Activated CD4-positive, alpha-beta T cell treated with anti-CD3 and anti-CD28 coated beads for 36 hours (primary cell): ENCODE measurements at regions not wholly inside any gene's neighbourhood (a gene's known extent, or its start where the extent isn't known, plus 50 kb on each side); places are given as distances from the start of the nearest gene placed in this dataset.

Experiments
- ATAC-seq: fragments of 200-7000 bp; cut with Tn5 transposase; one replicate; pipeline ENCODE4 v1.10.0; 2021; ENCODE audit warnings: mild to moderate bottlenecking, moderate library complexity
- CTCF ChIA-PET: fragments of 350-600 bp; sonication (Branson Sonifier 250); formaldehyde crosslinking; loops from one replicate; lab custom pipeline; 2021; ENCODE audit warnings: antibody characterized with exemption; lab: Charles Lee
- POLR2A ChIA-PET: fragments of 350-600 bp; sonication (Branson Sonifier 250); formaldehyde crosslinking; loops from one replicate; lab custom pipeline; 2021; ENCODE audit warnings: antibody characterized with exemption, inconsistent platforms; lab: Charles Lee
- DNase-seq: peaks from one replicate; pipeline ENCODE4 v3.0.0-alpha.2; 2020
- H3K27ac Mint-ChIP-seq: one replicate; pipeline ENCODE4 v1.8.0; 2021; ENCODE audit warnings: mixed read lengths
- H3K27me3 Mint-ChIP-seq: one replicate; pipeline ENCODE4 v1.8.0; 2021; ENCODE audit warnings: mixed read lengths
- H3K36me3 Mint-ChIP-seq: one replicate; pipeline ENCODE4 v1.8.0; 2021; ENCODE audit warnings: low read depth, mixed read lengths
- H3K4me1 Mint-ChIP-seq: one replicate; pipeline ENCODE4 v1.8.0; 2021; ENCODE audit warnings: mixed read lengths
- H3K4me3 Mint-ChIP-seq: one replicate; pipeline ENCODE4 v1.8.0; 2021; ENCODE audit warnings: mild to moderate bottlenecking, moderate library complexity, mixed read lengths
- H3K9me3 Mint-ChIP-seq: one replicate; pipeline ENCODE4 v1.8.0; 2021; ENCODE audit warnings: low read depth, mixed read lengths
- intact Hi-C, 2 experiments: fragments of 100-400 bp; cut with DNase I in 1 of 2; cut with micrococcal nuclease in 1 of 2; formaldehyde crosslinking; loops; one replicate each; pipeline versions ENCODE4 v1.14.2 to v1.15.1; 2022 to 2024; cut with DNase I, micrococcal nuclease

DNA sequence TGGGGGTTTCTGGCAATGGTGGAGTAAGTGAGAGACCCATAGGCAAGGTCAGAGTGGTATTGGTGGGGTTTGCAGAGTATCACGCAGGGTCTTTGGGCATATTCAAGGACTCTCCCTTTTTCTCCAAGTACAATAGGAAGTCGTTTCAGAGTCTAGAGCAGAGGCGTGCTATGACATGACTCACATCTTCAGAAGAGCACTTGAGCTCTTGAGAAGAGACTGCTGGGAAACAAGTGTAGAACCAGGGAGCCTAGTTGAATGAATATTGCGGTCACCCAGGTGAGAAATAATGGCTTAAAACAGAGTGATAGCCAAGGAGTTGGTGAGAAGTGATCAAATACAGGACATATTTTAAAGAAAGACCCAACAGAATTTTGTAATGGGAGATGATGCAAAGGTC, 813.4 kb downstream of the TLE1 start:
- ChIA-PET CTCF (no interaction called here), POLR2A (no interaction called here)
- Mint-ChIP-seq H3K27me3 (no peaks in the 10 kb centered on the region), H3K9me3 (no peaks in the 10 kb centered on the region), H3K4me3 (no peak overlapping the region), H3K36me3 (no peaks in the 10 kb centered on the region), H3K27ac (no peak overlapping the region), H3K4me1 (no peaks in the 10 kb centered on the region)
- intact Hi-C loops: no loop called here
- ATAC-seq (no peak), DNase-seq (no peak)

DNA sequence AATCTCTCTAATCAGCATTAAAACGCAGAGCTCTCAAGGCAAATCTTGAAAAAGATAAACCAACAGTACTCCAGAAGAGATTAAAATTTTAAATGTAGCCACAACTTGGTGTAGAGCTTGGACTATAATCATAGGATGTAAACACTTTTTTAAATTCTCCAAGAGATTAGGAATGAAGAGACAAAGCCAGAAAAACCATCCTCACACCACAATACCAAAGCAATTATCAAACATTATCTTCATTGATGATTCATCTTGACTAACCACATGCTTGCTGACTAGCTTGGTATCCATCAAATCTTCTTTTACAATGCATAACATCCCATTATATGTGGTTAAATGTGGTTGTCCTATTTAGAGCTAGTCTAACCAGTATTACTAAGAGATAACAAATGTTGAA, 815.1 kb downstream of the TLE1 start:
- CTCF ChIA-PET: no interaction called here
- no peak for ATAC-seq
- Mint-ChIP-seq H3K4me3 (no peak overlapping the region), H3K27me3 (no peaks in the 10 kb centered on the region), H3K9me3 (no peaks in the 10 kb centered on the region), H3K27ac (no peak overlapping the region), H3K36me3 (no peaks in the 10 kb centered on the region), H3K4me1 (no peaks in the 10 kb centered on the region)
- intact Hi-C loops: no loop called here
- DNase-seq: no peak
- POLR2A ChIA-PET: no interaction called here

DNA sequence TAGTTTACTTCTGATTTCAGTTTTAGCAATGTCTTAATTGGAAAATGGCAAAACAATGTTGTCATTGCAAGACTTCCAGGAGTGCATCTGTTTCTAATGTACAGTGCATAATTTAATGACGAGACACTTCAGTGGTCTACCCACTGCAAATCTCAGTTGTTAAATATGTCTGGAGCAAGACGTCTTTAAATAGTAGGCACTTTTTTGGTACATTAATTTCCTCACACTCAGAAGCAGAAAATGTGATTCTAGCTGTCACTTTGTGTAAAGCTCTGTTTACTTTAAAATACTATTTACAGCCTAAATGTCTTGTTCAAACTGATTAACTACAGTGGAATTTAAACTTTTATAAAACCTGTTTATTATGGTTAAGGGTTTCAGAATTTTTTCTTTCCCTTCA, 815.5 kb downstream of the TLE1 start:
- no peak overlapping the region for H3K27ac Mint-ChIP-seq
- H3K9me3 Mint-ChIP-seq: no peaks in the 10 kb centered on the region

DNA sequence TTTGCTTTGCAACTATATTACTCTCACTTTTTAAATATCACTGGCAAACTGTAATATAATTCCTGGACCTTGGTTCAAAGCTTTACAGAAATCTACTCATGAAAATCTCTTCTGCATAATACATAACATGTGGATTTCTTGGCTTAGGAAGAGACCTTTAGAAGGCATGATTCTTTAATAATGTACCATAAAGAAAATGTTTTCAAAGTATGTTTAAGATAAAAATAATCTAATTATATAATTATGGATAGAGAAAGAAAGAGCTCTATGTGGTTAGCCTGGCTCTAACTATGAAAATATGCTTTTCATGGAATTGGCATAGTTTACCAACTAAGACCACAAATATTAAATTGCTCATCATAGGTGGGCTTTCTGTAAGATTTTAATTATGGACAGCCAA, 817.8 kb downstream of the TLE1 start:
- Mint-ChIP-seq H3K4me1 (no peaks in the 10 kb centered on the region), H3K36me3 (no peaks in the 10 kb centered on the region), H3K27me3 (no peaks in the 10 kb centered on the region), H3K4me3 (no peak overlapping the region), H3K27ac (no peak overlapping the region), H3K9me3 (peaks cover 12% of the 10 kb centered on the region)
- CTCF ChIA-PET: no interaction called here
- DNase-seq: no peak
- POLR2A ChIA-PET: no interaction called here
- intact Hi-C loops: no loop called here
- ATAC-seq: no peak

More for the DNA sequence above, 815.5 kb downstream of the TLE1 start:
- intact Hi-C loops: no loop called here
- H3K27me3 Mint-ChIP-seq: no peaks in the 10 kb centered on the region
- no peaks in the 10 kb centered on the region for H3K4me1 Mint-ChIP-seq
- no peaks in the 10 kb centered on the region for H3K36me3 Mint-ChIP-seq
- POLR2A ChIA-PET: no interaction called here
- H3K4me3 Mint-ChIP-seq: no peak overlapping the region
- CTCF ChIA-PET: no interaction called here
- DNase-seq (no peak), ATAC-seq (no peak)

DNA sequence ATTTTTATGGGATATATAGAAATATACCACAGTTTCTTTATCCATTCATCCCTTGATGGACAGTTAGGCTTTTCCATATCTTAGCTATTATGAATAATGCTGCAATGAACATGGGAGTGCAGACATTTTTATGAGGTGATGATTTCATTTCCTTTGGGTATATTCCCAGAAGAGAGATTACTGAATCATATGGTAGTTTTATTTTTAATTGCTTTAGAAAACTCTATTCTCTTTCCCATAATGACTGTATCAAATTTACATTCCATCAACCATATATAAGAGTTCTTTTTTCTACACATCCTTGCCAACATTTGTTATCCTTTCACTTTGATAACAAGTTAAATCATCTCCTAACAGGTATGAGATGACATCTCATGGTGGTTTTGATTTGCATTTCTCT, 821.6 kb downstream of the TLE1 start:
- no peaks in the 10 kb centered on the region for H3K4me1 Mint-ChIP-seq
- ATAC-seq (no peak), DNase-seq (no peak)
- peaks cover 18% of the 10 kb centered on the region for H3K9me3 Mint-ChIP-seq
- H3K36me3 Mint-ChIP-seq: no peaks in the 10 kb centered on the region
- intact Hi-C loops: no loop called here
- ChIA-PET POLR2A (no interaction called here), CTCF (no interaction called here)
- no peak overlapping the region for H3K4me3 Mint-ChIP-seq
- H3K27ac Mint-ChIP-seq: no peak overlapping the region
- no peaks in the 10 kb centered on the region for H3K27me3 Mint-ChIP-seq

DNA sequence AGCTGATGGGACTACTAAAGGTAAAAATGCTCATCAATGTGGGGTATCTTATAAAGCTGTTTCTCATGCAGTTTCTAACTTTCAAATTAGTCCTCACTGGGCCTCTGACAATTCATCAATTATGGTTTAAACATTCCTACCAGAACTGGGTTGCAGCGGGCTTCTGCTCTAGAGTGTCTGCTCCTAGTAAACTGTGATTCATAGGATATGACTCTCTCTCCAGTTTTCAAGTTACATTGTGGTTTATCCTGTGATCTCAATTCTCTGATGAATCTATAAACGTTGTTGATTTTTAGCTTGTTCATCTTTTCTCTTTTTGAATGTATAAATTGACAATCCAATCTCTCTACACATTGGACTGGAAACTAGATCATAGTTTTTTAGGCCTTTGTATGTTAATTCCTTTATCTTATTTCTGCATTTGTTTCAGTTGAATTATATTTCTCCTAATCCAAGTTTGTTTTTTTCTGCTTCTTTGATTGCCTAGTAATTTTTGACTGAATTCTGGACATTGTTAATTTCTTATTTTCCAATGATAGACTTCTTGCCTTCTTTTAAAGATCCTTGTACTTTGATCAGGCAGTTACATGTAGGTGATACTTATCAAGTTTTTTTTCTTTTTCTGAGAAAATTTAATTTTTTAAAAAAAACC, 822.6 kb downstream of the TLE1 start:
- no peak for ATAC-seq
- no peaks in the 10 kb centered on the region for H3K4me1 Mint-ChIP-seq
- CTCF ChIA-PET: no interaction called here
- POLR2A ChIA-PET: no interaction called here
- DNase-seq: no peak
- peaks cover 18% of the 10 kb centered on the region for H3K9me3 Mint-ChIP-seq
- H3K27me3 Mint-ChIP-seq: no peaks in the 10 kb centered on the region
- H3K27ac Mint-ChIP-seq: no peak overlapping the region
- H3K4me3 Mint-ChIP-seq: no peak overlapping the region
- intact Hi-C loops: no loop called here
- H3K36me3 Mint-ChIP-seq: no peaks in the 10 kb centered on the region

DNA sequence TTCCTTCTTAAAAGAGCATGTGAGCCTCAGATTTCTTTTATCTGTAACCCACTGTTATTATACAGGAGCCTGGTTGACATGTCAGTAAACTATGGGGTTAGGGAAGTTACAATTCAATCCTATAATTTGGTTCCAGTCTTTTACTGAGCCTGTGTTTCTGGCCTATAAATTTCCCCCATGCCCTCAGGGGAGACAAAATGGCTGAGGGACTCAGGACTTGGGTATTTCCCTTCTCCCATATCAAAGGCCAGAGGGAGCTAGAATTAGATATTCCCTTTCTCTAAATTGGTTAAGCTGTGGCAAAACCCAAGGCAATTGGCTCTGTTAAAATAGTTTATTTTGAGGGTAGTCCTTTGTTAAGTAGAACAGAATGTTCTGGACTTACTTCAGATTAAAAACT, 823.2 kb downstream of the TLE1 start:
- ChIA-PET POLR2A (no interaction called here), CTCF (no interaction called here)
- intact Hi-C loops: no loop called here
- DNase-seq: no peak
- no peaks in the 10 kb centered on the region for H3K36me3 Mint-ChIP-seq
- H3K4me1 Mint-ChIP-seq: no peaks in the 10 kb centered on the region
- H3K9me3 Mint-ChIP-seq: peaks cover 18% of the 10 kb centered on the region
- H3K27me3 Mint-ChIP-seq: no peaks in the 10 kb centered on the region
- H3K27ac Mint-ChIP-seq: no peak overlapping the region
- ATAC-seq: no peak
- H3K4me3 Mint-ChIP-seq: no peak overlapping the region

DNA sequence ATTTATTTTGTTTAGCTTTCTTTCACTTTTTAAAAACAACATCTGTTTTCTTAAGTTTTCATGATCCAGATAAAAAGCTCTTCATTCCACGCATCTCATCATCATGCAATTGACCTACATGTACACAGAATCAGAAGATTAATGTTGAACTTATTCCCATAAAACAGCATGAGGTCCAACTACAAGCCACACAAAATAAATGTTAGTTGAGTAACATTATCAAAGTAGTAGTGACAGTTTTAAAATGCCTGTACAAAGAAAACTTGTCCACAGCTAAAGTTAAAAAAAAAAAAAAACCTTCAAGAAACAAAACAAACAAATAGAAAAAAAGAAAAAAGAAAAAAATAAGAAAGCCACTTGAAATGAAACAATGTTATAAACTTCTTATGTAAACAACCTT, 846.3 kb downstream of the TLE1 start:
- ATAC-seq: no peak
- no peak for DNase-seq
- Mint-ChIP-seq H3K4me1 (no peaks in the 10 kb centered on the region), H3K4me3 (no peak overlapping the region), H3K27ac (no peak overlapping the region), H3K9me3 (peaks cover 4% of the 10 kb centered on the region), H3K27me3 (no peaks in the 10 kb centered on the region), H3K36me3 (no peaks in the 10 kb centered on the region)
- POLR2A ChIA-PET: no interaction called here
- intact Hi-C loops: no loop called here
- CTCF ChIA-PET: no interaction called here

DNA sequence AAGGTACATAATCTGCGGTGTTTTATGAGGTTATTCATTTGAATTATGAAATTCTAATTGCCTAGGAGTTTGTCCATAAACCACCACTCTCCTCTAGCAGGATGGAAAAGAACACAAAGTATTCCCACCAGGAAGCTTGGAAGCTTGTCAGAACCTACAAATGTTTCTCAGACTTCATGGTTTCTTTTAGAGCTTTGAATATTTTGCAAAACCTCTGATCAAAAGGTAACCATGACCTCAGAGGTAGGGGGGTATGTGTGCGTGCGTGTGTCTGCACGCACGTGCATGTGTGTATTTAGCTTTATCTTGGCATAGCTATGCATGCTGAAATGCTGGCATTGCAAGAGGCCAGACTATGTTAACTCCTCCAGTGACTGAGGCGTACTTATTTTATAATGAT, 847.0 kb downstream of the TLE1 start:
- no peak for ATAC-seq
- Mint-ChIP-seq H3K4me1 (no peaks in the 10 kb centered on the region), H3K27ac (no peak overlapping the region), H3K9me3 (peaks cover 4% of the 10 kb centered on the region), H3K27me3 (no peaks in the 10 kb centered on the region), H3K36me3 (no peaks in the 10 kb centered on the region), H3K4me3 (no peak overlapping the region)
- no peak for DNase-seq
- intact Hi-C loops: no loop called here
- ChIA-PET CTCF (no interaction called here), POLR2A (no interaction called here)

DNA sequence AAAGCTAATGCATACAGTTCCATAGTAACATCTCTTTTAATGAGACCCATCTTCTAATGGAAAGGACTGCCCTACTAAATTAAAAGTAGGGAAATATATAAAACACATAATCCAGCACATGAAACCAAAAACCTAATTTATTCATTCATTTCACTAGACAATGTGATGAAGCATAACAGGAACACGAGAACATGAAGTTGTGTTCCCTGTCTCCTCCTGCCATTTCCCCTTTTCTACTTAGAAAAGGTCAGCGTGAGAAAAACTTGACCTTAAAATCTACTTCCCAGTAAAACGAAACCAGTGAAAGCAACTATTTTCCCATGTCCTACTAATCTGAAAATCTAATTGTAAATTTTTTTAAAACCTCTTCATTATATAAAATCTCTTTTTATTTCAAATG, 847.5 kb downstream of the TLE1 start:
- POLR2A ChIA-PET: no interaction called here
- intact Hi-C loops: no loop called here
- ATAC-seq: no peak
- Mint-ChIP-seq H3K9me3 (peaks cover 4% of the 10 kb centered on the region), H3K4me1 (no peaks in the 10 kb centered on the region), H3K4me3 (no peak overlapping the region), H3K36me3 (no peaks in the 10 kb centered on the region), H3K27me3 (no peaks in the 10 kb centered on the region), H3K27ac (no peak overlapping the region)
- DNase-seq: no peak
- CTCF ChIA-PET: no interaction called here

DNA sequence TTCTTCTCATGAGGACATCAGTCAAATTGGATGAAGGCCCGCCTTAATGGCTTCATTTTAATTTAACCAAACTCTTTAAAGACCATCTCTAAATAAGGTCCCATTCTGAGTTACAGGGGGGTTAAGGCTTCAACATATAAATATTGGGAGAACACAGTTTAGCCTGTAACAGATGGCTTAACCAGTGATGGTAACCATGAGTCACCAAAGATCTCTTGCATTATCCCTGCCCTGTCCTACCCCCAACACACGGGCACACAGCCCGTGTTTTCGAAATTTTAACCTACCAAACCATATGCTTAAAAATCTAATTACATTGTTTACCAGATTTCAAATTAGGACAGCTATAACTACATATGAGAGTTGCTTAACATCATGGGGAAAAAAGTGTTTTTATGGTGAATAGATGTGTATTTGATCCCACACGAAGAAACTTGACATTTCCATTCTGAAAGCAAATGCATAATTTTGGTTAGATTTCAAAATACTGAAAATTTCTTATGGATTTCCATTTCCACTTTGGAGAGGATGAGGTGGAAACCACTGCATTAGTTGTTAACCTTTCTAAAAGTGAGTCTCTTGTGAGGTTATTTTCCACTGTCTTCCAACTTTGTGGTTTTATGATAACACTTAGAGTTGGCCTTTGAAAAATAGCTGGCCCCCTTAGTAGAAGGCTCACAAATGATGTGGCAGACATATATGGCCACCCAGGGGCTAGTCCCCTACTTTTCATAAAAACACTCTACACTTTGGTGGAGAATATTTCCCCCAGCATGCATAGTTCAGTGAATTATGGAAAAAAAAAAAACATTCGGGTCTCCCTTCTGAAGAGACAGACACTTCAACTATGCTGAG, 849.3 kb downstream of the TLE1 start:
- ChIA-PET POLR2A (no interaction called here), CTCF (no interaction called here)
- intact Hi-C loops: no loop called here
- H3K36me3 Mint-ChIP-seq: no peaks in the 10 kb centered on the region
- H3K27ac Mint-ChIP-seq: no peak overlapping the region
- H3K4me3 Mint-ChIP-seq: no peak overlapping the region
- H3K9me3 Mint-ChIP-seq: peaks cover 4% of the 10 kb centered on the region
- H3K4me1 Mint-ChIP-seq: no peaks in the 10 kb centered on the region
- DNase-seq (no peak), ATAC-seq (no peak)
- no peaks in the 10 kb centered on the region for H3K27me3 Mint-ChIP-seq

DNA sequence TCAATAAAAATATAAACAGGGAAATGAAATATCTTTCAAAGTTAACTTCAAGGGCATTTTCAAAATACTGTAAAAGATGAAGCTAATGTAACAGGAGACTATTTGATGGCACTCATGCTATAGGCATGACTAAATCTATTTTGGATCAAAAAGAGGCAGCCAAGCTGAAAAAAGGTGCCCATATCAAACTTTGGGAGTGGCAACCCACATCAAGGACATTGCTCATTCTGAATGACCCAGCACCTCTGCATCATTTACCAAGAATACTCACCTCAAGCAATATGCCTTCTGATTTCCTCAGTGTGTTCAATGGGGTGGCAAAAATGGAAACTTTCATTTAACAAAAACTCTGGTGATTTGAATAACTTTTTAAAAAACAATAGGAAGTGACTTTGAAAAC, 853.3 kb downstream of the TLE1 start:
- ChIA-PET POLR2A (no interaction called here), CTCF (no interaction called here)
- Mint-ChIP-seq H3K27me3 (no peaks in the 10 kb centered on the region), H3K36me3 (no peaks in the 10 kb centered on the region), H3K4me1 (no peaks in the 10 kb centered on the region), H3K9me3 (peaks cover 9% of the 10 kb centered on the region), H3K27ac (no peak overlapping the region), H3K4me3 (no peak overlapping the region)
- DNase-seq (no peak), ATAC-seq (no peak)
- intact Hi-C loops: no loop called here
